Activated B cell treated with CpG ODN at 0.5 μM for 24 hours (primary cell): ENCODE measurements at regions not wholly inside any gene's neighbourhood (a gene's known extent, or its start where the extent isn't known, plus 50 kb on each side); places are given as distances from the start of the nearest gene placed in this dataset.

ENCODE experiments used
- ATAC-seq: fragments of 200-7000 bp; cut with Tn5 transposase; one replicate; pipeline ENCODE4 v1.10.0; 2021; ENCODE audit warnings: low read depth, mild to moderate bottlenecking, moderate library complexity
- CTCF ChIA-PET: fragments of 350-600 bp; sonication (Branson Sonifier 250); formaldehyde crosslinking; loops from one replicate; lab custom pipeline; 2021; ENCODE audit warnings: antibody characterized with exemption; lab: Charles Lee
- POLR2A ChIA-PET: fragments of 350-600 bp; sonication (Branson Sonifier 250); formaldehyde crosslinking; loops from one replicate; lab custom pipeline; 2021; ENCODE audit warnings: antibody characterized with exemption; lab: Charles Lee
- DNase-seq: peaks from one replicate; pipeline ENCODE4 v3.0.0; 2022
- H3K27ac Mint-ChIP-seq: one replicate; pipeline ENCODE4 v1.8.0; 2020; ENCODE audit warnings: mixed read lengths
- H3K27me3 Mint-ChIP-seq: one replicate; pipeline ENCODE4 v1.8.0; 2021; ENCODE audit warnings: mixed read lengths
- H3K36me3 Mint-ChIP-seq: one replicate; pipeline ENCODE4 v1.8.0; 2021; ENCODE audit warnings: low read depth, mixed read lengths
- H3K4me1 Mint-ChIP-seq: one replicate; pipeline ENCODE4 v1.8.0; 2021; ENCODE audit warnings: mixed read lengths
- H3K4me3 Mint-ChIP-seq: one replicate; pipeline ENCODE4 v1.8.0; 2020; ENCODE audit warnings: mild to moderate bottlenecking, mixed read lengths
- H3K9me3 Mint-ChIP-seq: one replicate; pipeline ENCODE4 v1.8.0; 2020; ENCODE audit warnings: mixed read lengths
- CTCF ChIP-seq: fragments of 200-600 bp; IDR thresholded peaks from one replicate; pipeline ENCODE4 v1.8.0; 2022; ENCODE audit warnings: antibody characterized with exemption, mild to moderate bottlenecking
- intact Hi-C: fragments of 100-400 bp; cut with micrococcal nuclease; formaldehyde crosslinking; loops from one replicate; pipeline ENCODE4 v1.15.1; 2024

GRCh38 chr5:93279296-93279963 lies 301.6 kb downstream of the NR2F1-AS1 start:
- intact Hi-C loops: no loop called here
- ATAC-seq (no peak), DNase-seq (no peak)
- Mint-ChIP-seq H3K4me1 (no peaks in the 10 kb centered on the region), H3K27me3 (no peaks in the 10 kb centered on the region), H3K36me3 (no peaks in the 10 kb centered on the region), H3K9me3 (no peaks in the 10 kb centered on the region), H3K27ac (no peak overlapping the region), H3K4me3 (no peak overlapping the region)
- ChIA-PET POLR2A (no interaction called here), CTCF (no interaction called here)
- TF ChIP-seq CTCF: no peak

GRCh38 chr5:93278896-93279295 lies 302.1 kb downstream of the NR2F1-AS1 start:
- no peaks in the 10 kb centered on the region for H3K36me3 Mint-ChIP-seq
- intact Hi-C loops: no loop called here
- ChIA-PET CTCF (no interaction called here), POLR2A (no interaction called here)
- no peaks in the 10 kb centered on the region for H3K27me3 Mint-ChIP-seq
- no peak for TF ChIP-seq CTCF
- no peak overlapping the region for H3K27ac Mint-ChIP-seq
- DNase-seq: no peak
- H3K4me1 Mint-ChIP-seq: no peaks in the 10 kb centered on the region
- no peak overlapping the region for H3K4me3 Mint-ChIP-seq
- no peaks in the 10 kb centered on the region for H3K9me3 Mint-ChIP-seq
- ATAC-seq: no peak

GRCh38 chr5:93277051-93277450 lies 304.0 kb downstream of the NR2F1-AS1 start:
- Mint-ChIP-seq H3K36me3 (no peaks in the 10 kb centered on the region), H3K27ac (no peak overlapping the region), H3K9me3 (no peaks in the 10 kb centered on the region), H3K4me1 (no peaks in the 10 kb centered on the region), H3K4me3 (no peak overlapping the region), H3K27me3 (no peaks in the 10 kb centered on the region)
- TF ChIP-seq CTCF: no peak
- ATAC-seq (no peak), DNase-seq (no peak)
- ChIA-PET POLR2A (no interaction called here), CTCF (no interaction called here)
- intact Hi-C loops: no loop called here

- ChIA-PET POLR2A (no interaction called here), CTCF (no interaction called here)
- intact Hi-C loops: no loop called here
- H3K4me1 Mint-ChIP-seq: no peaks in the 10 kb centered on the region
- ATAC-seq: no peak
- H3K27me3 Mint-ChIP-seq: no peaks in the 10 kb centered on the region
- no peak overlapping the region for H3K4me3 Mint-ChIP-seq
- no peak overlapping the region for H3K27ac Mint-ChIP-seq
- no peaks in the 10 kb centered on the region for H3K9me3 Mint-ChIP-seq
- TF ChIP-seq CTCF: no peak
- no peaks in the 10 kb centered on the region for H3K36me3 Mint-ChIP-seq
- no peak for DNase-seq
These were observed 305.6 kb downstream of the NR2F1-AS1 start for GRCh38 chr5:93275376-93275775.

- POLR2A ChIA-PET: no interaction called here
These were observed 306.7 kb downstream of the NR2F1-AS1 start for GRCh38 chr5:93274291-93274690.

More at GRCh38 chr5:93274291-93274690, 306.7 kb downstream of the NR2F1-AS1 start:
- H3K27ac Mint-ChIP-seq: no peak overlapping the region
- no peak for DNase-seq
- CTCF ChIA-PET: no interaction called here
- no peaks in the 10 kb centered on the region for H3K36me3 Mint-ChIP-seq
- no peaks in the 10 kb centered on the region for H3K9me3 Mint-ChIP-seq
- TF ChIP-seq CTCF: no peak
- H3K27me3 Mint-ChIP-seq: no peaks in the 10 kb centered on the region
- no peaks in the 10 kb centered on the region for H3K4me1 Mint-ChIP-seq
- intact Hi-C loops: no loop called here
- H3K4me3 Mint-ChIP-seq: no peak overlapping the region
- ATAC-seq: no peak
